ENCODE measurements at regions not wholly inside any gene's neighbourhood (a gene's known extent, or its start where the extent isn't known, plus 50 kb on each side); places are given as distances from the start of the nearest gene placed in this dataset.

- no peak for TF ChIP-seq CTCF (conservative IDR thresholded peaks at IDR 0.05; ENCODE audit: low read length)
- H3K4me3 ChIP-seq (ENCODE audit: low read length), result no peak overlapping the region
- no peak for DNase-seq (ENCODE audit: low read depth)
Measured at GRCh38 chr20:61121661-61122060, 130.4 kb upstream of the CDH4 start.

- DNase-seq (ENCODE audit: low read depth), result no peak
- no peak overlapping the region for H3K4me3 ChIP-seq (ENCODE audit: low read length)
- no peak for TF ChIP-seq CTCF (conservative IDR thresholded peaks at IDR 0.05; ENCODE audit: low read length)
Measured at GRCh38 chr20:61123286-61123685, 128.8 kb upstream of the CDH4 start.

GRCh38 chr20:61123751-61124368 lies 128.2 kb upstream of the CDH4 start:
- no peak for DNase-seq (ENCODE audit: low read depth)
- TF ChIP-seq CTCF (conservative IDR thresholded peaks at IDR 0.05; ENCODE audit: low read length), result no peak
- no peak overlapping the region for H3K4me3 ChIP-seq (ENCODE audit: low read length)

GRCh38 chr20:61125076-61125475 lies 127.0 kb upstream of the CDH4 start:
- no peak for DNase-seq (ENCODE audit: low read depth)

GRCh38 chr20:61125546-61126180 lies 126.4 kb upstream of the CDH4 start:
- DNase-seq (ENCODE audit: low read depth), result no peak
- no peak overlapping the region for H3K4me3 ChIP-seq (ENCODE audit: low read length)
- no peak for TF ChIP-seq CTCF (conservative IDR thresholded peaks at IDR 0.05; ENCODE audit: low read length)

More at GRCh38 chr20:61125076-61125475, 127.0 kb upstream of the CDH4 start:
- H3K4me3 ChIP-seq (ENCODE audit: low read length), result no peak overlapping the region
- no peak for TF ChIP-seq CTCF (conservative IDR thresholded peaks at IDR 0.05; ENCODE audit: low read length)

- no peak overlapping the region for H3K4me3 ChIP-seq (ENCODE audit: low read length)
- no peak for TF ChIP-seq CTCF (conservative IDR thresholded peaks at IDR 0.05; ENCODE audit: low read length)
- no peak for DNase-seq (ENCODE audit: low read depth)
Measured at GRCh38 chr20:61126369-61127195, 125.5 kb upstream of the CDH4 start.

Data from AG10803 (cell line).